GM21619 (cell line): ENCODE measurements at regions not wholly inside any gene's neighbourhood (a gene's known extent, or its start where the extent isn't known, plus 50 kb on each side); places are given as distances from the start of the nearest gene placed in this dataset.

Source experiments
- ATAC-seq: cut with Tn5 transposase; IDR thresholded peaks from one replicate; pipeline ENCODE4 v1.9.1; 2021; ENCODE audit not compliant: unreplicated experiment

- no peak for ATAC-seq
Measured at GRCh38 chr17:15893658-15894024, 51.3 kb upstream of the ADORA2B start.

DNA sequence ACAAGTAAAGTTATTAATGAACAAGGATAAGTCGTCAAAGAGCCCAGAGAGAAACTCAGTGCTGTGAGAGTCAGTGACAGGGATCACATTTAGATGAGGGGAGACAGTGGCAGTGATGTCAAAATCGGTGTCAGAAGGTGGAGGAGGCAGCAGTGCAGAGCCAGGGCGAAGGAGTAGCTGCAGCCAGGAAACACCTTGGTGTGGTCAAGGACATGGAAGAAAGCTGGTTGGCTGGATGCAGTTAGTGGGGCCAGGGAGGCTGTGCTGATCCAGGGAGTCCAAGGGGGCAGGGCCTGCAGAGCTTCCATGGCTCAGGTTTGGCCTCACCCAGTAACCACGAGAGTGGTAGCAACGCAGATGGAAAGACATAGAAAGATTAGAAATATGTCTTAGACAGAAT, 50.7 kb upstream of the ADORA2B start:
- ATAC-seq = no peak

DNA sequence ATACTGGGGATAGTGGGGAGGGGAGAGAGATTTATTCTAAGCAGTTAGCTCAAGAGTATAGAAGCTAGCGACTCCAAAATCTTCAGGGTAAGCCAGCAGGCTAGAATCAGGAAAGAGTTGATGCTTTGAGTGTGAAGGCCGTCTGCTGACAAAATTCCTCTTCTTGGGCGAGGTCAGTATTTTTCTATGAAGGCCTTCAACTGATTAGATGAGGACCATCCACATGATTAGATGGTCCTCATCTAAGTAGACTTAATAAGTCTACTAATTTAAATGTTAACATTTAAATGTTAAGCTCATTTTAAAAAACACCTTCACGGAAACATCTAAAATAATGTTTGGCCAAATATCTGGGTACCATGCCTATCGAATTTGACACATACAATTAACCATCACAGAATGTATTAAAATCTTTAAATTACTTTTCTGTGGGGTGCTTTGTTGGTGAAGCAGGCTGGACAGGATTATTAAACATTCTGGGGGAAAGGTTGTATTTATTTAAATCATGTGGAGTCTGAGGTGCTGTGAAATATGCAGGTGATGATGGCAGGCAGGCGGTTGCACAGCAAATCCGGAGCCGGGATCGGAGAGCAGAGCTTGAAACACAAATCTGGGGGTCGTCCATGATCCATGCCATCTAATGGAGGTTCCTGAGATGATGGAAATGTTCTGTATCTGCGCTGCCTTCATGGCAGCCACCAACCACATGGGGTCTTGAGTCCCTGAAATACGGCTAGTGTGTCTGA, 49.8 kb upstream of the ADORA2B start:
- no peak for ATAC-seq
